ENCODE measurements at regions not wholly inside any gene's neighbourhood (a gene's known extent, or its start where the extent isn't known, plus 50 kb on each side); places are given as distances from the start of the nearest gene placed in this dataset.

GRCh38 chr2:237184192-237184918 is 98.7 kb downstream of the COPS8 start:
- no peak for TF ChIP-seq CTCF (conservative IDR thresholded peaks at IDR 0.05)
- TF ChIP-seq ZFX (IDR thresholded peaks at IDR 0.05) = no peak
